ENCODE measurements at regions not wholly inside any gene's neighbourhood (a gene's known extent, or its start where the extent isn't known, plus 50 kb on each side); places are given as distances from the start of the nearest gene placed in this dataset.

- no TSS peak for BruUV-seq (replicated peaks)
- Histone ChIP-seq H3K79me2 (ENCODE audit: control insufficient read depth, insufficient read depth, low read length) (no peaks in the 10 kb centered on the region), H3K9me3 (replicated peaks; ENCODE audit: control insufficient read depth, insufficient read depth, low read depth, low read length) (no peaks in the 10 kb centered on the region), H3K4me1 (replicated peaks in 1 of 2; ENCODE audit: control insufficient read depth in 2 of 2, insufficient read depth in 2 of 2, low read length in 2 of 2) (no peaks in the 10 kb centered on the region), H2AFZ (ENCODE audit: low read depth, low read length) (no peak overlapping the region), H3K4me2 (ENCODE audit: insufficient read depth, low read length) (no peak overlapping the region), H4K20me1 (replicated peaks; ENCODE audit: control insufficient read depth, insufficient read depth, low read length) (no peaks in the 10 kb centered on the region), H3K36me3 (ENCODE audit: control insufficient read depth, insufficient read depth, low read length) (no peaks in the 10 kb centered on the region), H3K4me3 (no peak overlapping the region), H3K27ac (ENCODE audit: extremely low read depth, low read depth, low read length) (no peak overlapping the region), H3K27me3 (ENCODE audit: control insufficient read depth in 2 of 2, insufficient read depth in 2 of 2, low read length in 2 of 2) (no peaks in the 10 kb centered on the region), H3K9me1 (ENCODE audit: control insufficient read depth, insufficient read depth, low read length) (no peaks in the 10 kb centered on the region), H3K9ac (ENCODE audit: insufficient read depth in 1 of 2, low read depth in 2 of 2, low read length in 2 of 2) (no peak overlapping the region)
- WGBS (ENCODE audit: insufficient coverage, low coverage, missing lambda C conversion rate) = 0% methylated on average over 3 of the region's 3 CpGs
- intact Hi-C loops (cut with micrococcal nuclease) (no loop called here), in situ Hi-C loops (cut with MboI) (no loop called here)
- ATAC-seq = no peak
- POLR2A ChIA-PET = no interaction called here
- DNase-seq (ENCODE audit: extremely low read depth in 1 of 4, low spot score in 3 of 4) = no peak
- CTCF ChIA-PET (ENCODE audit: low intra/inter-chr PET ratio) = no interaction called here
- TF ChIP-seq TSC22D4 (tag; IDR thresholded peaks at IDR 0.05) (no peak), FOXP1 (CRISPR knock-in tag; IDR thresholded peaks at IDR 0.05) (no peak), ZNF143 (CRISPR knock-in tag; IDR thresholded peaks at IDR 0.05) (no peak), HNRNPK (IDR thresholded peaks at IDR 0.05; ENCODE audit: low read depth, low read length, poor library complexity, severe bottlenecking) (no peak), IFI16 (CRISPR knock-in tag; IDR thresholded peaks at IDR 0.05) (no peak), ZNF785 (CRISPR knock-in tag; IDR thresholded peaks at IDR 0.05) (no peak), DACH1 (IDR thresholded peaks at IDR 0.05; ENCODE audit: partially characterized antibody) (no peak), ZNF311 (CRISPR knock-in tag; IDR thresholded peaks at IDR 0.05) (no peak), KAT2B (IDR thresholded peaks at IDR 0.05; ENCODE audit: low read depth, low read length) (no peak), ZNF121 (CRISPR knock-in tag; conservative IDR thresholded peaks at IDR 0.05) (no peak), ZBTB11 (CRISPR knock-in tag; IDR thresholded peaks at IDR 0.05) (no peak), ZNF695 (CRISPR knock-in tag; IDR thresholded peaks at IDR 0.05) (no peak), ARID3B (CRISPR knock-in tag; IDR thresholded peaks at IDR 0.05; ENCODE audit: borderline replicate concordance) (no peak), SMARCA5 (IDR thresholded peaks at IDR 0.05) (no peak), ZNF134 (CRISPR knock-in tag; conservative IDR thresholded peaks at IDR 0.05) (no peak)
- no peak for FAIRE-seq
These were observed 774.9 kb downstream of the RNF144A start for GRCh38 chr2:7691961-7692656.

All from K562 (cell line).